HuH-7 (cell line): ENCODE measurements at regions not wholly inside any gene's neighbourhood (a gene's known extent, or its start where the extent isn't known, plus 50 kb on each side); places are given as distances from the start of the nearest gene placed in this dataset.
A peak's percentile ranks its signal among the peaks of the same experiment; 100 is the strongest.

Source experiments
- DNase-seq: peaks from one replicate; pipeline ENCODE4 v3.0.0; 2011; ENCODE audit warnings: low spot score

DNA sequence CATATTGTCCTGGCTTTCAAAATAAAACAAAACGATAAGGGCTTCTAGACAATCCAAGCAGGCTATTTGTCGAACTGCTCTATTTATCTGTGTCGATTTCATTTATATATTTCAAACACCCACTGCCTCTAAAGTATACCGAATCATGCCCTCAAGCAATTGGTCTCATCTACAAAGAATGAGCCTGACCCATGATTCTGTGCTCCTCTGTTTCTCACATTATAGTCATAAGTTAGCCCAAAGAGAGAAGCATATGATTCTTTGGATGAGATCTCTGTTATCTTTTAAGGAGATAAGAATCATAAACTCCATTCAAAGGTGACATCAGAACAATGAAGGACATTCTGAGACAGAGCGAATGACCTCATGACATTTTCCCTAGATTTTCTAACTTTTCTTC, 191.1 kb downstream of the MAP2K6 start:
- no peak for DNase-seq

GRCh38 chr17:69606142-69606800, 191.8 kb downstream of the MAP2K6 start:
- DNase-seq = no peak

GRCh38 chr17:69607162-69607834, 192.8 kb downstream of the MAP2K6 start:
- peak; percentile 17 for DNase-seq

GRCh38 chr17:69608141-69608540, 193.6 kb downstream of the MAP2K6 start:
- DNase-seq = no peak

DNA sequence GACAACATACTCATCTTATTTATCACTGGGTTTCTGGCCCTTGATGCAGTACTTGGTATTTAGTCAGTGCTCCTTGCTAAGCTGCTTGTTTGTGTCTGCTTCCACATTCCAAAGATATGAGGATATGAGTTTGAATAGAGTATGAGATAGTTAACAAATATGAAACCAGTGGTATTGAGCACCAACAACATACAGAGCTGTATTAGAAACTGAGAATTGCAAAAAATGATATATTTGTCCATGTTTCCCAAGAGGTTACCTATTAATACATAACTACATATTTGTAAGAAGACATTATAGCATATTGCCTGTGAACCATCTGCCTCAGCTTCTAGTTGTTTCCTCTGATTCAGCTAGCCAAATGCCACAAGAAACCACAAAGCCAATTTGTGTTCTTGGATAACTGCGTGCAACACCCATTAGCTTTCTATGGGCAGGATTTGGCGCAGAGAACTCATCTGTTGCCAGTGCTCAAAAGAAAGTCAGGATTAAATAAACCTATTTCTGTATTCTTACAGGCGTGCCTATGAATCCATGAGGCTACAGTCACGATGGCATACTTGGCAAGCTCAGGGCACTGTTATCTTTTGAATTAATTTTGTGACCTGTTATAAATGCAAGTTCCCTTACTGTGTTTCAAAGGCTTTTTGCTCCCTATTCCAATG, 194.4 kb downstream of the MAP2K6 start:
- DNase-seq = no peak

GRCh38 chr17:69609473-69610305, 195.2 kb downstream of the MAP2K6 start:
- DNase-seq = peak; percentile 20

- DNase-seq = no peak
These were observed 205.9 kb downstream of the MAP2K6 start for GRCh38 chr17:69620363-69620762.

DNA sequence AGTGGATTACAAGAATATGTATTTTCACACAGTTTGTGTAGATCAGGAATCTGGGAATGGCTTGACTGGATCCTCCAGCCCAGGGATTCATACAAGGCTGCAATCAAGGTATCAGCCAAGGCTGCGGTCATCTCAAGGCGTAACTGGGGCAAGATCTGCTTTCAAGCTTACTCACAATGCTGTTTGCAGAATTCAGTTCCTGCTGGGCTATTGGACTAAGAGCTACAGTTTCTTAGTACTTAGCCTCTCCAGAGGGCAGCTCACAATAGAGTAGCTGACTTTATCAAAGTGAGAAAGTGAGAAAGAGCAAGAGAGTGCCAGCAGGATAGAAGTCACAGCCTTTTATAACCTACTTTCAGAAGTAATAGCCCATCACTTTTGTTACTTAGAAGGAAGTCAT, 211.0 kb downstream of the MAP2K6 start:
- no peak for DNase-seq

DNA sequence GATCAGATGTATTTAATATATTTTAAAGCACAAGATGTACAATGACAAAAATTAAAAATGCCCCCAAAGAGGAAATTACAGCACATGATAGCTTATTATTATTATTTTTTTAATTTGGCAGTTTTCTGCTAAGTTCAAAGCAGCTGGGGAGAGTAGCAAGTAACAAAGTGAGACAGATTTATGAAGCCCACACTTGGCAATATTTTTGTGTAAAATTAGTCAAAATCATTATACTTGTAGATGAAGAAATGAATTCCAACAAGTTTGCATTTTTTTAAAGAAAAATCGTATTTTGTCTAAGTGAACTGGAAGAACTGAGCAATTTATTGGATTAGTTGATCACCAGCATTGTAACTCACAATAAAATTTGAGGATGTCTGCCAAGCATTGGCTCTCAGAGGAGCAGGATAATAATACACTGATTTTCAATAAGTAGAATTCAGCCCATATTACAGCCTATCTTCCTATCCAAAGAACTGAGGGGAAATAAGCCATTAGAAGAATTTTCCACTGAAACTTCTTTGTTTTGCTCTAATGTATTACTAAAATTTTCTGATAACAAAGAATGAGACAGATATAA, 215.6 kb downstream of the MAP2K6 start:
- no peak for DNase-seq

DNA sequence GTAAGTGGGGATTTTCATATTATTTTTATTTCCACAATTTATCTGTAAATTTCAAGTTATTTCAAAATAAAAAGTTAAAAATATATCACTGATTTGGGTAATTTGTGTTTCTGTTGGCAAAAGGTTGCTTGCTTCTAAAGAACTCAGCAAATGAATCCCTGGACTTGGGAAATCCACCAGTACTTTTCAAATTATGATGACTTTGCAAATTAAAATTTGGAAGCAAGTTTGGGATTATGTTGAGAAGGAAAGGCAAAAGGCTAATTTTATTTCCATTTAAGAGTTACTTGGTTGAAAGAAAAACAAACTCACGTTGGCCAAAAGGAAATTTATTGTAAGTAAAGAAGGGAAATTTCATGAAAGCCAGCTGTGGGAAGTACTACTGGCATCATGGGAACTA, 220.3 kb downstream of the MAP2K6 start:
- no peak for DNase-seq

DNA sequence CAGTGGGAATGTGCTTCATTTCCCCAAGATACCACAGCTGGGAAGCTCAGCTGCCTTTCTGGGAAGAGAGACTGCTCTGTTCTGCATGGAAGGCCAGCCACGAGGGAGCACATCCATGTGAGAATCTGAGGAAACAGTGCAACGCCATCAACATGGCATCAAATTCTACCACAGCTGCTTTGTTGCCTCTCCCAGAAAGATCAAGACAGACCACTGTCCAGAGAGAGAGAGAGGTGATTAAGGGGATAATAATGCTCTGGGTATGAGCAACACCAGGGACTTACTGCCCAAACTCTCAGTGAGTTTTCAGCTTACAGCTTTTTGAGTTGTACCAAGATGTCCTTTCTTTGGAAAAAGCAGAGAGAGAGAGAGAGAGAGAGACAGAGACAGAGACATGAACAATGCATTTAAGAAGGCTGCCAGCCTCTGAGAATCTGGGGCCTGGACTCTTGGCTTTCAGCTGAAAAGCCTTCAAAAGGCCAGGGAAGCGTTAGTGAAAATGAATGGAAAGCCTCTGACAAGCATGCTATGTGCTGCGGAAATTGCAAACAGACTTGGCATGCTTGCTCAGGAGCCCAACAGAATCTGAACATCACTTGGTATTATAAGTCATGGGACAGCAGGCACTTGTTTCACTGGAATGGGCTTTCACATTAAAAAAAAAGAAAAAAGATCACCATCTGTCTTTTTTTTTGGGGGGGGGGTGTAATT, 223.1 kb downstream of the MAP2K6 start:
- DNase-seq = no peak

DNA sequence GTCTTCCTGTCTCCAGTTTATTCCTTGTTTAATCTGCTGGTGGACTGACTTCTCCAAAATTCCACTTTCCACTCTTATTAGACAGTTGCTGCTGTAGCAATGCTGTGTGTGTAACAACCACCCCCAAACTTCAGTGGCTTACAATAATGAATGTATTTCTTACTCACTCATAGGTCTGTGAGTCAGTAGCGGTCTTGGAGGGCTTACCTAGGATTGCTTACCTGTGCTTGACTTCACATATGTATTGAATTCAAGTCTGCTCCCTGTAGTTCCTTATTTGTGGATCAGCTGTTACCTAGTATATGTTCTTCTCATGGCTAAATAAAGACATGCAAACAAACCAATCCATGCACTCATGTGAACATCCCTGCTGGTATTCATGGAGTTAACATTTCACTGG, 224.6 kb downstream of the MAP2K6 start:
- no peak for DNase-seq

- no peak for DNase-seq
These were observed 225.6 kb downstream of the MAP2K6 start for GRCh38 chr17:69640073-69640472.

- no peak for DNase-seq
These were observed 229.2 kb downstream of the MAP2K6 start for GRCh38 chr17:69643686-69644085.

DNA sequence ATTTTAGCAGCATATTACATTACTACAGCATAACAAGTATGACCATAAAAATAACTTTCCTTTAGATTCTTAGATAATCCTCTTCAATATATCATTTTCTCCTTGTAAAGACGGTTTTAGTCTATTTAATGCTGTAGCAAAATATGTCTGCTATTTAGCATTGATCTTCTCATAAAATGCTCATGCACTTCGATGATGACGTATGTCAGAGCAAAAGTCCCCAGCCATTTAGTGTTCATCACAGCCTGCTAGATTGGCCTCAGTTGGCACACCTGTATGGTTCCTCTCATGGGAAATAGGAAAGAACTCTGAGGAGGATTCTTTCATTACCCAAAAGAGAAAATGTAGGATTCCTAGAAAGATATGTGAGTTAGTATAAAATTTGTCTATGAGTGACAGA, 232.2 kb downstream of the MAP2K6 start:
- DNase-seq = no peak

GRCh38 chr17:69650881-69651280, 236.4 kb downstream of the MAP2K6 start:
- DNase-seq = no peak

GRCh38 chr17:69651921-69652320, 237.4 kb downstream of the MAP2K6 start:
- no peak for DNase-seq

DNA sequence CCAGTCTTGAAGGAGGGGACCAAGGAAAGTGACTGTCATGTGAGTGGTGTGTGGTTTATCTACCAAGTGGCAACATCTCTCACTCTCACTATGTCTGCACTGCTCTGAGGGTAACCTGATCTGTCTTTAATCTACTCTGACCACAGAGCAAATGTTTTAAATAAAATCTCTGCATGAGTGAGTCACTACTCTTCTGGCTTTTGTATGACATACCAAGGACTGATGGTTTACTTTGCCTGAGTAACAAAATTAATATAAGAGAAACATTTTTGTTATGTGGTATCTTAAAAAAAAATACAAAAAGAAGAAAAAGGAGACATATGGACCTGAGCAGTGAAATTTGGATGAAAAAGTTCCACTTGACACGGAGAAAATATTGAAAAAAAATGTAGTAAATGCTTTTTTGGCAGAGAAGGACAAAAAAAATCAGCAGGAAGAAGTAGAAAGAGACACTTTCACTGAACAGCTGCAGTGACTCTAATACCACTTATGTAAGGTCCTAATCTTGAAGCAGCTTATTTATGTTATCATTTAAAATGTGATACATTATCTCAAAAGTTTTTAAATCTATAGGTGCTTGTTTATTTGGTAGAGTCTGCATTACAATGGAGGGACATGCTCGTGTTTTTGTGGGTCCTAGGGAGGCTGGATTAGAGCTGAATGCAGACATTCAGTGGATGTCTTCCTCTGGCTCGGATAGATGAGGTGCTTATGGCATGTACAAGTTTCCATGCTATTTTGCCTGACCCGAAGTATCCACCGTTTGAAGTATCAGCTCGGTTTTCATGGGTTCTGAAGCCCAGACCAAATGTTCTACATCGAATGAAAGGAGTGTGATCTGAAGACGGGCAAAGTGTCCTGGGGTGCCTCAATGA, 240.7 kb downstream of the MAP2K6 start:
- no peak for DNase-seq

GRCh38 chr17:69655902-69656301, 241.4 kb downstream of the MAP2K6 start:
- DNase-seq = no peak

DNA sequence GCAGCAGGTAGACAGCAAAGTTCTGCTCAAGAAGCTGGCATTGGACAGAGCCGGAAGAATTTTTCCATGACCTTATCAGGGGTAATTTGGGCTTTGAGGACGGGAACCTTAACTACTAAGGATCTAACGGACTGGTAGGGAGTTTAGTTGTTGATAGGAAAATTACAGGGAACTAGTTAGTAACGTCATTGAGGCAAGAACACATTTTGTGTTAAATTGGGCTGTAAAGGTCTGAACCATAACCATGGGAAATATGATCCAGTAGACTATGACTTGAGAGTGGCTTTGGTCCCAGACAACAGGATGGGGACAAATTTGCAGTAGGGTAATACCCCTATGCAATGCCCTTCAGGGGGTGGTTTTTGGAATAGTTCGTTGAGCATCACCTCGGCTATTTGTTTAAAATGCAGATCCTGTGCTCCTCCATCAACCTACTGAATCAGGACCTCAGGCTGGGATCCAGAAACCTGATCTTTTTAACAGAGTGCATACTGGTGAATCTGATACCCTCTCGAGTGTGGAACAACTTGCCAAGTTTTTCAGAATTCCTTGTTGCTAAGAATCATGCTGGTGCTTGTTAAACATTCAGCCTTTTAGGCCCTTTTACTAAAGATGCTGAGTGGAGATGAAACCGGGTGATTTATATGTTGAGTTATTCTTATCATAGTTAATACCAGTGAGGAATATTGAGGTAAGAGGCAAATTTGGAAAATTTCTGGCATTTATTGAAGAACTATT, 255.1 kb downstream of the MAP2K6 start:
- DNase-seq = no peak
